H9 (cell line): ENCODE measurements at regions not wholly inside any gene's neighbourhood (a gene's known extent, or its start where the extent isn't known, plus 50 kb on each side); places are given as distances from the start of the nearest gene placed in this dataset.

Source experiments
- DNase-seq: peaks from one replicate; pipeline ENCODE4 v3.0.0-alpha.2; 2017
- H2AFZ ChIP-seq: one replicate; pipeline ENCODE4 v1.6.1; 2013; ENCODE audit warnings: mild to moderate bottlenecking, low read length, control low read depth, moderate library complexity
- H2AK5ac ChIP-seq: 2 replicates; pipeline ENCODE4 v1.6.1; 2013; ENCODE audit warnings: low read length, control low read depth, mixed read lengths; ENCODE audit not compliant: insufficient read length
- H2BK120ac ChIP-seq: one replicate; pipeline ENCODE4 v1.6.1; 2013; ENCODE audit warnings: low read depth, mild to moderate bottlenecking, low read length, control low read depth, inconsistent platforms; ENCODE audit not compliant: poor library complexity, severe bottlenecking
- H2BK12ac ChIP-seq: 2 replicates; pipeline ENCODE4 v1.6.1; 2013; ENCODE audit warnings: low read length, control low read depth, mixed read lengths, low read depth; ENCODE audit not compliant: insufficient read length
- H2BK15ac ChIP-seq: 2 replicates; pipeline ENCODE4 v1.6.1; 2013; ENCODE audit warnings: low read depth, low read length, control low read depth
- H2BK20ac ChIP-seq: one replicate; pipeline ENCODE4 v1.6.1; 2013; ENCODE audit warnings: low read depth, mild to moderate bottlenecking, low read length, control low read depth, inconsistent platforms; ENCODE audit not compliant: poor library complexity, severe bottlenecking
- H2BK5ac ChIP-seq: 2 replicates; pipeline ENCODE4 v1.6.1; 2013; ENCODE audit warnings: low read length, control low read depth, mixed read lengths; ENCODE audit not compliant: insufficient read length
- H3K14ac ChIP-seq: 2 replicates; pipeline ENCODE4 v1.6.1; 2013; ENCODE audit warnings: low read length, control low read depth; ENCODE audit not compliant: insufficient read depth
- H3K18ac ChIP-seq: 2 replicates; pipeline ENCODE4 v1.6.1; 2013; ENCODE audit warnings: low read depth, mild to moderate bottlenecking, mixed read lengths, low read length, control low read depth; ENCODE audit not compliant: insufficient read length
- H3K23ac ChIP-seq: 2 replicates; pipeline ENCODE4 v1.6.1; 2013; ENCODE audit warnings: low read length, control low read depth, mixed read lengths, low read depth; ENCODE audit not compliant: insufficient read length
- H3K23me2 ChIP-seq: 2 replicates; pipeline ENCODE4 v1.6.1; 2013; ENCODE audit warnings: low read depth, mild to moderate bottlenecking, mixed read lengths, low read length, control low read depth; ENCODE audit not compliant: insufficient read length, poor library complexity, severe bottlenecking
- H3K27ac ChIP-seq: 2 replicates; pipeline ENCODE4 v1.5.1; 2013; ENCODE audit warnings: low read length, control low read depth, mixed read lengths, low read depth; ENCODE audit not compliant: insufficient read length
- H3K27me3 ChIP-seq: 2 replicates; pipeline ENCODE4 v1.6.1; 2013; ENCODE audit warnings: low read length, control low read depth, inconsistent platforms; ENCODE audit not compliant: insufficient read depth
- H3K4ac ChIP-seq: 2 replicates; pipeline ENCODE4 v1.6.1; 2013; ENCODE audit warnings: low read depth, mild to moderate bottlenecking, control low read depth, inconsistent platforms, low read length, moderate library complexity
- H3K4me1 ChIP-seq: 2 replicates; pipeline ENCODE4 v1.6.1; 2013; ENCODE audit warnings: low read length, control low read depth, inconsistent platforms; ENCODE audit not compliant: insufficient read depth
- H3K4me2 ChIP-seq: 2 replicates; pipeline ENCODE4 v1.6.1; 2013; ENCODE audit warnings: low read length, control low read depth, mixed read lengths; ENCODE audit not compliant: insufficient read length, insufficient read depth
- H3K56ac ChIP-seq: 2 replicates; pipeline ENCODE4 v1.6.1; 2013; ENCODE audit warnings: low read depth, mild to moderate bottlenecking, mixed read lengths, low read length, control low read depth; ENCODE audit not compliant: insufficient read length
- H3K79me1 ChIP-seq: 2 replicates; pipeline ENCODE4 v1.6.1; 2013; ENCODE audit warnings: low read depth, mild to moderate bottlenecking, moderate library complexity, low read length, control low read depth, inconsistent platforms; ENCODE audit not compliant: insufficient read depth, poor library complexity, severe bottlenecking
- H3K79me2 ChIP-seq: 2 replicates; pipeline ENCODE4 v1.6.1; 2013; ENCODE audit warnings: low read length, control low read depth, inconsistent platforms; ENCODE audit not compliant: insufficient read depth
- H3K9ac ChIP-seq: 2 replicates; pipeline ENCODE4 v1.6.1; 2013; ENCODE audit warnings: low read length, control low read depth, mixed read lengths; ENCODE audit not compliant: insufficient read length; ENCODE audit errors: extremely low read depth
- H3K9me3 ChIP-seq: one replicate; pipeline ENCODE4 v1.6.1; 2013; ENCODE audit warnings: low read depth, low read length, inconsistent platforms; ENCODE audit not compliant: control insufficient read depth
- H3T11ph ChIP-seq: one replicate; pipeline ENCODE4 v1.6.1; 2013; ENCODE audit warnings: mild to moderate bottlenecking, low read length, control low read depth, inconsistent platforms
- H4K20me1 ChIP-seq: one replicate; pipeline ENCODE4 v1.6.1; 2013; ENCODE audit not compliant: control insufficient read depth, insufficient read length, insufficient read depth
- H4K5ac ChIP-seq: 2 replicates; pipeline ENCODE4 v1.6.1; 2013; ENCODE audit warnings: low read depth, mild to moderate bottlenecking, mixed read lengths, low read length, control low read depth; ENCODE audit not compliant: insufficient read length
- H4K8ac ChIP-seq: replicated peaks from 2 replicates; pipeline ENCODE4 v1.6.1; 2013; ENCODE audit warnings: low read length, control low read depth, mixed read lengths, low read depth; ENCODE audit not compliant: insufficient read length
- H4K91ac ChIP-seq: 2 replicates; pipeline ENCODE4 v1.6.1; 2013; ENCODE audit warnings: low read depth, mild to moderate bottlenecking, moderate library complexity, mixed read lengths, low read length, control low read depth; ENCODE audit not compliant: insufficient read length
- H3K27ac Mint-ChIP-seq, 3 experiments: 2 replicates in 2 of 3; 3 replicates in 1 of 3; pipeline ENCODE4 v1.8.0; 2020 to 2021; ENCODE audit warnings: mixed read lengths in 3 of 3, mild to moderate bottlenecking in 1 of 3, moderate library complexity in 1 of 3
- H3K27me3 Mint-ChIP-seq: 2 replicates; pipeline ENCODE4 v1.8.0; 2021; ENCODE audit warnings: low read depth, mild to moderate bottlenecking, moderate library complexity, mixed read lengths
- H3K36me3 Mint-ChIP-seq, 3 experiments: 2 replicates in 2 of 3; 3 replicates in 1 of 3; pipeline ENCODE4 v1.8.0; 2020 to 2021; ENCODE audit warnings: low read depth in 3 of 3, mixed read lengths in 3 of 3; ENCODE audit not compliant: insufficient read depth in 1 of 3
- H3K4me1 Mint-ChIP-seq, 2 experiments: 2 replicates each; pipeline ENCODE4 v1.8.0; 2020; ENCODE audit warnings: mixed read lengths in 2 of 2
- H3K4me3 Mint-ChIP-seq, 2 experiments: 2 replicates in 1 of 2; 3 replicates in 1 of 2; pipeline ENCODE4 v1.8.0; 2020 to 2021; ENCODE audit warnings: mild to moderate bottlenecking in 2 of 2, mixed read lengths in 2 of 2, moderate library complexity in 1 of 2
- H3K9me3 Mint-ChIP-seq, 2 experiments: 2 replicates in 1 of 2; 3 replicates in 1 of 2; pipeline ENCODE4 v1.8.0; 2020; ENCODE audit warnings: mild to moderate bottlenecking in 2 of 2, mixed read lengths in 2 of 2, moderate library complexity in 1 of 2
- CTCF ChIP-seq: fragments of 200-600 bp; sonication (generic); conservative IDR thresholded peaks from 3 replicates; pipeline ENCODE4 v1.8.0; 2021; ENCODE audit warnings: antibody characterized with exemption, mild to moderate bottlenecking
- WGBS: extraction: QIAGEN DNeasy Blood & Tissue Kit; methylation state at CpG from one replicate; pipeline ENCODE4 v1.1.7; 2013; ENCODE audit warnings: missing lambda C conversion rate, low lambda C conversion rate, mixed read lengths; ENCODE audit not compliant: insufficient read length; ENCODE audit errors: extremely low coverage; 5-methylcytosine and 5-hydroxymethylcytosine counted together

GRCh38 chr12:30151831-30152230, 368.1 kb upstream of the TMTC1 start:
- H2BK12ac ChIP-seq = no peak overlapping the region
- WGBS = no CpG with 5 or more reads among the region's 5 CpGs

More at GRCh38 chr12:30151831-30152230, 368.1 kb upstream of the TMTC1 start:
- no peaks in the 10 kb centered on the region for H3K27me3 ChIP-seq
- H3K27ac Mint-ChIP-seq = no peak overlapping the region
- no peak overlapping the region for H3K4ac ChIP-seq
- H3K56ac ChIP-seq = no peak overlapping the region
- H3K27ac ChIP-seq = no peak overlapping the region
- H3K79me2 ChIP-seq = no peaks in the 10 kb centered on the region
- H3K4me3 Mint-ChIP-seq = no peak overlapping the region
- H4K5ac ChIP-seq = no peak overlapping the region
- no peak overlapping the region for H4K91ac ChIP-seq
- H3K36me3 Mint-ChIP-seq = peaks cover 4 to 7% (median 5%) of the 10 kb centered on the region in 3 experiments
- H3K14ac ChIP-seq = no peak overlapping the region
- H3K79me1 ChIP-seq = no peaks in the 10 kb centered on the region
- H2AFZ ChIP-seq = no peak overlapping the region
- H3K9me3 ChIP-seq = no peaks in the 10 kb centered on the region
- H3K23ac ChIP-seq = no peak overlapping the region
- no peak overlapping the region for H2BK20ac ChIP-seq
- H3K18ac ChIP-seq = no peak overlapping the region
- H4K8ac ChIP-seq = no peak overlapping the region
- H3K9ac ChIP-seq = no peak overlapping the region
- no peak for DNase-seq
- H2BK15ac ChIP-seq = no peak overlapping the region
- TF ChIP-seq CTCF = no peak
- H3T11ph ChIP-seq = no peak overlapping the region
- no peaks in the 10 kb centered on the region for H4K20me1 ChIP-seq
- no peak overlapping the region for H2BK5ac ChIP-seq
- H2BK120ac ChIP-seq = no peak overlapping the region
- no peak overlapping the region for H2AK5ac ChIP-seq
- H3K4me1 Mint-ChIP-seq = no peaks in the 10 kb centered on the region
- H3K4me1 ChIP-seq = no peaks in the 10 kb centered on the region
- peaks cover 8 to 10% of the 10 kb centered on the region in 2 experiments for H3K9me3 Mint-ChIP-seq
- H3K4me2 ChIP-seq = no peak overlapping the region
- H3K27me3 Mint-ChIP-seq = peaks cover 2% of the 10 kb centered on the region; the same call in 1 of the 2 replicates
- no peaks in the 10 kb centered on the region for H3K23me2 ChIP-seq
